ENCODE measurements at regions not wholly inside any gene's neighbourhood (a gene's known extent, or its start where the extent isn't known, plus 50 kb on each side); places are given as distances from the start of the nearest gene placed in this dataset.
"Not testable (repeated sequence)": the region's sequence is repeated elsewhere in the genome, so short reads cannot be mapped to it uniquely, and the experiment has no call there.

DNA sequence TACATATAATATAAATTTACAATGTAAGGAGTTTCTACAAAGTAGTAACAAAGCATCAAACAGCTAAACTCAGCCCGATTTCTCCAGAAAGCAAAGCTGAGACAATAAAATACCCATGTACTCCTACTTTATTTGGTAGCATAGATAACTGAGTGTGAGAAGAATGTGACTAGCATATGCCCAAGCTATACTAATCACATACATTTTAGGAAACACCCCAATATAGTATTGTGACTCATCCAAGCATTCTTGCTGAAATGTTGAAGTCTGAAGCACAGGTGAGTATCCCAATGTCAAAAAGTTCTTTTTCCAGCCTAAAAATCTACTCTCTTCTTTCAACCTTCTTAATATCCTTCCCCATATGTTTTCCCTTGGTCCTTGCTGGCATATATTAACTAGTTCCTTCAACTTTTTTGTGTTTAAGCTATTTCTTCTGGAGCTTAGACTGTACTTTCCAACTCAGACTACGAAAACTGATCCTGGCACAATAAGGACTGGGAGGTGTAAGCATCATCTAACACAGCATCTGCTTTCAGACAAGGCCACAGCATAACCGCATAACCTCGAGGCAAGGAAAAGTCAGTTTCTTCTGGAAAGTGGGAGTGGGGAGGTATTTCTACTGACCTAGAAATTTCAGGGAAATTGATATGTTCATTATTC lies 163.0 kb upstream of the RNPC3 start:
- no peak for FAIRE-seq

DNA sequence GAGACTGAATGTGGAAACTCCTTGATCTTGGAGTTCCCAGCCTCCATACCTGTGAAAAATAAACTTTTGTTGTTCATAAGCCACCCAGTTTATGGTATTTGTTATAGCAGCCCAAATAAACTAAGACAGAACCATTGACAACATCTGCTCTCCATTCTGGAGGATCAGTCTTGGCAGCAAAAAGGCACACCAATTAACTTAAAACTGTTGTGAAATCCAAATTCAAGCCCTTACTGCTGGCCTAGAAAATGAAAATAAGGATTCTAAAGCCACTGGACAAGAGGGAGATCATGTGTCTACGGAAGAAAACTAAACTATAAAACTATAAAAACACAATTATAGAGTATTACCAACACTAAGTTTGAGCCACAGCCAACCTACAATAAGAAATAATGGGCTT lies 172.1 kb upstream of the RNPC3 start:
- no peak for FAIRE-seq
- no peak for DNase-seq (ENCODE audit: insufficient read length, low spot score)

More for the DNA sequence above, 163.0 kb upstream of the RNPC3 start:
- DNase-seq (ENCODE audit: insufficient read length, low spot score) = no peak

DNA sequence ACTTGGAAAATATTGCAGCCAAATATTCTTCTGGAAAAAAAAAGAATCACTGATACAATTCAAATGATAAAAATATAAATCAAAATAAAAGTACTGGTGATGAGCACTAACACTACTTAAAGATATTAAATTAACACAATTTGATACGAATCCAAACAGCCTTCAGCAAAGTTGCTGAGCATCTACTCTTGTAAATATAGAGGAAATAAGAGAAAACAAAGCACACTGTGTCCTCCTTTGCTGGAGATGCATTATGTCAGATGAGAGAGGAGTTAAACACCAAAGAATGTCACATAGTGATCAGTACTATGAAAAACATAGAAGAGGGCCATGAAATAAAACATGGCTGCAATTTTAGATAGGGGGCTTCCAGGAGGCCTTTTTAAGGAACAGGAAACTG lies 177.4 kb upstream of the RNPC3 start:
- DNase-seq (ENCODE audit: insufficient read length, low spot score) (no peak), FAIRE-seq (no peak)

GRCh38 chr1:103344930-103345329 lies 180.6 kb upstream of the RNPC3 start:
- no peak for DNase-seq (ENCODE audit: insufficient read length, low spot score)
- no peak for FAIRE-seq

DNA sequence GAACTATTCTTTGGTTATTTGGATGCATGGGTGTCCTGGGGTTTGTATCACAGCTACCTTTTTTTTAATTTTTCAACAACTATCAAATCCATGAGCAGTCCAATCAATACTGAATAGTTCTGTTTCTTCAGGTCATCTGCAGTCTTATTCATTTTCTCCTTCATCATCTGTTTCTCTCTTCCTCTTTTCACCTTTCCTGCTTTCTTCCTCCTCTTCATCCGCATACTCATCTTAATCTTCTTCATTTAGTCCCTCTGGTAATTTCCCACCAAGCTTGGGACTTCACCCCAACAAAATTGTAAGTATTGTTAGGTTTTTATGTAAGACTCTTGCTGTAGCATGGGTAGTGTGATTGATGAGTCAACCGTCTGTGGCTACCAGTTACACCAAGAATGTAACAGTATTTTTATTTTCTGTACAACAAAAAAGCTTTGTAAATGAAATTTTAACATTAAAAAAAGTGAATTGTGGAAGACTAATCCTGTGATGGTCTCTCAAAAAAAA lies 184.1 kb upstream of the RNPC3 start:
- FAIRE-seq (no peak), DNase-seq (ENCODE audit: insufficient read length, low spot score) (no peak)

DNA sequence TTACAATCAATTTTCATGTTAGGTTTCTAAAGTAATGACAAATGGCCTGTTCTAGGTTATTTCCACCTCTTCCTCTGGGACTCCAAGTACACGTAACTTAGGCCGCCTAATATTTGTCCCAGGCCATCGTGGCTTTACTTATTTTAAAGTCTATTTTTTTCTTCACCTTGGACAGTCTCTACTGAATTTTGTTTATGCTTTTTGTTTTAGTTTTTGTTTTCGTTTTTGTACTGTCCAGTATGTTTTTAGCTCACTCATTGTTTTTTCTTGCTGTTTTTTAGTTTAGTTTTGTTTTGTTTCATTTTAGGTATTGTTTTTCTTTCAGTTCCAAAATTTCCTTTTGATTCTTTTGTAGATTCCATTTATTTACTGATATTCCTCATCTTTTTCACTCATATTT lies 187.7 kb upstream of the RNPC3 start:
- FAIRE-seq = no peak
- no peak for DNase-seq (ENCODE audit: insufficient read length, low spot score)

- FAIRE-seq (no peak), DNase-seq (ENCODE audit: insufficient read length, low spot score) (no peak)
Measured at GRCh38 chr1:103336408-103336807, 189.1 kb upstream of the RNPC3 start.

DNA sequence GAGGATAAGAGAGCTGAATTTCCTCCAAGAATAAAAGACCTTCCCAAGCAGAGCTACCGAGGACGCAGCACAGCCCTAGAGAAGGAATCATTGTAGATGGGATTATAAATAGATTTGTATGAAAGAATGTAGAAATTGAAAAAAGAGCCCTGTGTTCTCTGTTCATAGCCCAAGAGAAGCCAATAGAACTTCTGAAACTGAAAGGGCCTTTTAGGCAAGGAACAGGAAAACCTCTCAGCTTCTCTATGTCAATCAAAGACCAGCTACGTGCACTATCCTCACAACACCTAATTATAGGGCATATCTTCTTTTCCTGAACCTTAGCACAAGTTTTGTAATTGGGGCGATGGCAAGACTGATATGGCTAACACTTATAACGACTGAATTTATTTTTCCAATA lies 192.4 kb upstream of the RNPC3 start:
- FAIRE-seq (no peak), DNase-seq (ENCODE audit: insufficient read length, low spot score) (no peak)

- FAIRE-seq = no peak
Measured at GRCh38 chr1:103327054-103327719, 198.3 kb upstream of the RNPC3 start.

DNA sequence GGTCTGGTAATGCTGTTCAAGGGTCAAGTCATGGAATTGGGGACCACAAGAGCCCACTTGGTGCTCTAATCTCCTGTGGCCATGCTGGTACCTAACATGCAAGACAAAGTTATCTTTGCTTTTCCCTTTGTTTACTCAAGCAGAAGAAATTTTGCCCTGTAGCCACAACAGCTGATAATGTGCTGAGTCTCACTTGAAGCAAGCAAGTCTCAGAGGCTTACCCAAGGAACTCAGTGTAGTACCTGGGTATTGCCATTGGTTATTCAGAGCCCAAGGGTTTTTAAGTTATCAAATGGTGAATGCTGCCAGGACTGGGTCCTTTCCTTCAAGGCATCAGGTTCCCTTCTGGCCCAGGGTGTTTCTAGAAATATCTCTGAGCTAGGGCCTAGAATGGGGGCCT lies 198.9 kb upstream of the RNPC3 start:
- FAIRE-seq (no peak), DNase-seq (ENCODE audit: insufficient read length, low spot score) (no peak)

More at GRCh38 chr1:103327054-103327719, 198.3 kb upstream of the RNPC3 start:
- DNase-seq (ENCODE audit: insufficient read length, low spot score) = no peak

GRCh38 chr1:103309786-103310185 lies 201.5 kb upstream of the COL11A1 start:
- DNase-seq (ENCODE audit: insufficient read length, low spot score) (no peak), FAIRE-seq (no peak)

- DNase-seq (ENCODE audit: insufficient read length, low spot score) (no peak), FAIRE-seq (no peak)
Measured at GRCh38 chr1:103307751-103308150, 199.4 kb upstream of the COL11A1 start.

GRCh38 chr1:103283841-103284669 lies 175.7 kb upstream of the COL11A1 start:
- DNase-seq (ENCODE audit: insufficient read length, low spot score) = no peak
- no peak for FAIRE-seq

GRCh38 chr1:103283371-103283770 lies 175.0 kb upstream of the COL11A1 start:
- no peak for FAIRE-seq
- DNase-seq (ENCODE audit: insufficient read length, low spot score) = no peak

DNA sequence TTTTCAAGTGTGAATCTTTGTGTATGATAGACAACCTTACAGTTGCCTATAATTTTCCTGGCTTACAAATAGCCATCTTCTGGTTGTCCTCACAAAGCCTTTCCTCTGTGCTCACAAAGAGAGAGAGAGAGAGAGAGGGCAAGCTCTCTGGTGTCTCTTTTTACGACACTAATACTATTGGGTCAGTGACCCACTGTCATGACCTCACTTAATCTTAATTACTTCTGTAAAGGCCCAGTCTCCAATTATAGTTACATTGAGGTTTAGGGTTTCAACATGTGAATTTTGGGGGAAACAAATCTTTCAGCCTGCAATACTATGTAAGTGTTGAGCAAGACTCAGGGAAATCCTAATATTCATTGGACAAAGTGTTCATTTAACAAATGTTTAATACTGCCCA lies 167.4 kb upstream of the COL11A1 start:
- FAIRE-seq = no peak

GRCh38 chr1:103274886-103275285 lies 166.6 kb upstream of the COL11A1 start:
- DNase-seq (ENCODE audit: insufficient read length, low spot score) = no peak
- FAIRE-seq = no peak

More for the DNA sequence above, 167.4 kb upstream of the COL11A1 start:
- no peak for DNase-seq (ENCODE audit: insufficient read length, low spot score)

- FAIRE-seq = no peak
- no peak for DNase-seq (ENCODE audit: insufficient read length, low spot score)
Measured at GRCh38 chr1:103273106-103273505, 164.8 kb upstream of the COL11A1 start.

GRCh38 chr1:103271471-103271870 lies 163.1 kb upstream of the COL11A1 start:
- FAIRE-seq; DNase-seq (ENCODE audit: insufficient read length, low spot score): not testable (repeated sequence)

GRCh38 chr1:103267893-103268292 lies 159.6 kb upstream of the COL11A1 start:
- FAIRE-seq = no peak
- DNase-seq (ENCODE audit: insufficient read length, low spot score) = no peak

GRCh38 chr1:103267266-103267665 lies 158.9 kb upstream of the COL11A1 start:
- FAIRE-seq (no peak), DNase-seq (ENCODE audit: insufficient read length, low spot score) (no peak)

DNA sequence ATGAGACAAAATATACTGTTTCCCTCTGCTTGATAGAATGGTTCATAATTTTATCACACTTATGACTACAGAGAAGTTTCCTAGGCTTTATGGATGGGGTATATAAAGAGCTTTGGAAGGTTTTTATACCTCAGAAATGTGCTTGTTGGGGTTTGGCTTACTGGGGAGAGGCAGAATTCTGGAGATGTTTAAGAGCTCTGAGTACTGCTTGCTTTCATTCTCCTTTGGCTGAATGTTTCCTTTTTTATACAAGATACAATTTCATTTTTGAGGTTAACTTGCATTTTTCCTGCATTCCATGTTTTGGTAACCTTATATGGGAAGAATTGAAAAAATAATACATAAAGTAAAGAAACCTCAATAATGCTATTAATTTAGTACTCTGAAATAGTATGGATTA lies 157.7 kb upstream of the COL11A1 start:
- DNase-seq (ENCODE audit: insufficient read length, low spot score) = no peak
- no peak for FAIRE-seq

Measured in GM19239 (cell line).